Fibroblast of skin of left quadriceps (primary cell): ENCODE measurements at regions not wholly inside any gene's neighbourhood (a gene's known extent, or its start where the extent isn't known, plus 50 kb on each side); places are given as distances from the start of the nearest gene placed in this dataset.
A peak's percentile ranks its signal among the peaks of the same experiment; 100 is the strongest.

Experiments used
- DNase-seq, 2 experiments: peaks; one replicate each; pipeline ENCODE4 v3.0.0-alpha.2; 2013; ENCODE audit warnings: low read depth in 2 of 2

DNA sequence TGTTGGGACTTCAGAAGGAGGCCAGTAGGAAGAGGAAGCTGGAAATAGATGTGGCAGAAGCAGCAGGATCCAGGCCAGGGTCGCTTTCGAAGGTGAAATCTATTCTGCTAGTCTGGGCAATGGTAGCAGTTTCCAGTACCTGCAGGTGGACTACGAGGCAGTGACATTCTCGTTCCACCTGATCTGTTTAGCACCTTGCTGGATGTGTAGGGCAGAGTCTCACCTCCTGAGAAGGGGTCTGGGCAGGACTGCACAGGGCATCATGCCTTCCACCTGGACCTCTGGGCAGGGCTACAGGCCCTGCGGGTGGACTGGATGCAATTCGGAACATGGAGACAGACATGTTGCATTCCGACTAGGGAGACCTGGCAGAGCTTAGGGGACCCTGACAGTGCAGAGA, 254.8 kb upstream of the ZNF32 start:
- no peak for DNase-seq

DNA sequence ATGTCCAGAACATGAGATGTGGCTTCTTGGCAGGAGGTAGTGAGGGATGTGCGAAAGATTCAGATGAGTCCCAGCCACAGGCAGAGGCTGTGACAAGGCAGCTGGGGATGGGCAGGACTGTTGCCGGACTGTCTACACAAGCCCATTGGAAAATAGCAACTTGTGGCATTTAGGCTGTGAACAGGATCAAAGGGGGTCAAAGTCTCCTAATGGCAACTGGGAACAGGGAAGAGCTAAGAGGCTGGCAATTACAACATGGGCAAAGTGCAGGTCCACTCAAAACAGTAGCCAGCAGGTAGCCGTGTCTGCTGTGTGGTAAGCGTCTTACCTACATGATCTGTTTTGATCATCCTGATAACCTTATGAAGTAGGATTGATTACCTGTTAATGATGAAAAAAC, 254.2 kb upstream of the ZNF32 start:
- DNase-seq: no peak

DNA sequence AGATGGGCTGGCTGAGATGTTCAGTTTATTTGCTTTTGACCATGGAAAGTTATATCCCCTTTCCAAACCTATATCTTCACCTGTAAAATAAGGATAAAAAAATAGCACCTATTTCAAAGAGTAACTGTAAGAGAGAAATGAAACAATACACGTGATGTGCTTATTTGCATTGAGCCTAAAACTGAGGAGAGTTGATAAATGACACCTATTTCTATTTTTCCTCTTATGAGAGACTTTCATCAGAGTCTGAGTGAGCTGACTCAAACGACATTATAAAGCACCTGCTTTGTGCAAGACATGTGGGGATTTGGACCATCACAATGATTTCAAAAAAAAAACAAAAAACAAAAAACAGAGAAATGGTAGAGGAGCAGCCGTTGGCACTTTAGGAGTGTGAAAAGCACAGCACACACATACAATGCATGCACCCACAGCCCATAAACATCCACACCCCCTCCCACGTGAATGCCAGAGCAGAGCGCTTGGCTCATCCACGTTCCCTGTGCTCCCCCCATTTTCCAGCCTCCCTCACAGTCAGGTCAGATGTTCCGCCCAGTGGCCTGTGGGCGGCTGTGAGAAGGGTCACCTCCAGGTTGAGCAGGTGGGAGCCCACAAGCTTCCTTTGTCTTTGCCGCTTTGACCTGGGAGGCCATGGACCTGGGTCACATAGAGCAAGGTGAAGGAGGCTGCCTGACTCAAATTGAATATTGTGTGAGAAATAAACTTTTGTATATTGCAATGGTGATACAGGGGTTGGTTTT, 253.2 kb upstream of the ZNF32 start:
- DNase-seq: no peak

DNA sequence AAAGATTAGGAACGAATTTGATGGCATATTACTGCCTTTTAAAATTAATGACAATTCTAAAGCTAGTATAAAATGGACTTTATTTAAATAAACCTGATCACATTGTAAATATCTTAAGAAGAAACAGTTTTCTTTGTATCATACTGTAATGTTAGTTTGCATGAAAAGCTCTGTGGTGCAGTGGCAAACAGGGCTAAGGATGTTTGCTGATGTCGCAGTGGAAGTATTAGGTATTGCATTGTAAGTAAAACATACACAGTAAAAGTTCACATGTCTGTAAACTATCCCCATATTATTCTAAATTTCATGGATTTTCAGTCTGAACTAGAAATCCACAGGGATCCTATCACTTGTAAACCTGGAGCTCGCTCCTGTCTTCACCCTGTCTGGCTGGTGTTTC, 252.6 kb upstream of the ZNF32 start:
- DNase-seq: no peak

DNA sequence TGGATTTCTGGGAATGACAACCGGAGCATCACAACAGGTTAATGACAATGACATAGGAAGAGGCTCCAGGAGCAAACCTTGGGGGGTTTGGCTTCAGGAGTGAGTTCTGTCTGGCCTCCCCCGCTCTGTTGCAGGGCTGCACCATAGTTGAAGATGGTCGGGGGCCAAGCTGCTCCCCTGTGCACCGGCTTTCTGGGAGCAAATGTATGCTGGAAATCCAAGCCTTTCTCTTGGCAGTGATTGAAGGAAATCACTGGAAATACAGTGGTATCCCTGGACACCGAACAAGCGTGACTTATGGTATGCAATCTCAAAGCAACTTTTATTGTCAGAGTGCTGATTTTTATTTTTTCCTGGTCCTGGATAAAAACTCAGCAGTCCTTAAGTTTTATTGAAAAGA, 251.9 kb upstream of the ZNF32 start:
- no peak for DNase-seq

DNA sequence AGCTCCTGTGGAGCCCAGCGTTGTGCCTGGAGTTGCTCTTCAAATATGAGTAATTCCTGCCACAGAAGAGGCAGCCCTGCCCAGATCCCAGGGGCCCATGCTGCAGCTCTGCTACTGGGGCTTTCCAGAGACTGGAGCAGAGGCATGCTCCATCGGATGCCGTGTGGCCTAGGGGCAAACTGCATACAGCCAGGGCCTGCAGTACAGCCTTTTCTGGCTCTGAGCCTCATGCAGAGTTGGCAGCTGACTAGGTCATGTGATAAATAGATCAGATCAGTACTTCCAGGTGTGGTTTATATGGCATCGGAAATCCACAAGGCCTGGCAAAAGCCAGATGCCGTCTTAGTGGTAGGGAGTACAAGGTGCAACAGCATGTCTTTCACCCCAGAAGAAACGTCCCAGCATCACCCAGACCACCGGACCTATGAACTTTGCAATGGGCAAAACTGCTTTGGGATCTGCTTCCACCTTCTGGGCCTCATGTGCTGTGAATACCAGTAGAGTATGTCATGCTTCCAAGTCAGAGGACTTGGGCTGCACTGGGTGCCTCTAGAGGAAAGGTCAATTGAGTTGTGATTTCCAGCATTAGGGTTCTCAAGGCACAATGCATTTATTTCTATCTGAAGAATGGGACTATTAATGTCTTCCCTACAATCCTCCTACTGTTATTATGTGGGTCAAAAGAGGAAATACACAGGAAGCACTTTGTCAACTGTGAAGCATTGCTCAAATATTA, 250.7 kb upstream of the ZNF32 start:
- no peak for DNase-seq

DNA sequence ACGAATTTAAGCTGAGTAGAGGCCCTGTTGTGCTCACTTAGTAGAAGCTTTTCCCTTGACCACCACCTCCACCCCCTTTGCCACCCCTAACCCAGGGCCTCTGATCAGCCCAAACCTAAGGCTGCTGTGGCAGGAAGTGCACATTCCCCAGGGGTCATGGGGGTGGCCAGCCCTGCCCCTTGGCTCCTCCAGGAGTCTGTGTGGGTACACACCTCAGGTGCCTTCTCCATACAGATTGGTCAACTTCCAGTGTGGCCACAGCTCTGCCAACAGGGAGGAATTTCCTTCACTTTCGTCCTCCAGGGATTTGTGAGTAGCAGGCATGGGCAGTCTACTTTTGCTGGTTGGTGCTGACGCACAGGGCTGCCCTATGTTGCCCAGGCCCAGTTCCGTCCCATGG, 249.9 kb upstream of the ZNF32 start:
- no peak for DNase-seq

DNA sequence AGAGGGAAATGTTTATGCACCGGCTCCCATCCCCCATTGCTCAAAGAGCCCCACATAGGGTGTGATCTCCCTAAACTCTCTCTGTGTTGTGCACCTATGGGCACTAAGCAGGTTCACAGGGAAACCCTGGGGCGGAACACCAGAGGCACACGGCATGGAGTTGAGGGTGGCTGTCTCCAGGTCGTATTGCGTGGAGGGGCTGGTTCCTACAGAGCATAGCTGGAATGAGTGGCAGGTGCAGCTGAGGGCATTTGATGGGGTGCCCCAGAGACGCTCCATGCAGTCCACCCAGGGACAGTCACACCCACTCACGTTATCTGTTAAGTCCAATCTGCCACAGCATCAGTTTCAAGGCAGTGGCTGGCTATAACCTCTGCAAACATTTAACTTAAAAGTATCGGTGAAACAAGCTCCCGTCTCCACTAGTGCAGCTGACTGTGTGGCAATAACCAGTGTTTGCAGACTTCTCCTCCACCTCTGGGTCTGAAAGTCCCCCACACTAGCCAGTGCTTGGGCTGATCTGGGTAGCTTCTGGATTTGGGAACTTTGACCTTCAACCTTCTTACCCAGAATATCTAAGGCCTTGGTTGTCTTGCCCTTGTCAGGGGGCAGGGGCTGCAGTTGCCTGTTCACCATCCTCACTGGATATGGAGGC, 249.2 kb upstream of the ZNF32 start:
- DNase-seq: no peak

DNA sequence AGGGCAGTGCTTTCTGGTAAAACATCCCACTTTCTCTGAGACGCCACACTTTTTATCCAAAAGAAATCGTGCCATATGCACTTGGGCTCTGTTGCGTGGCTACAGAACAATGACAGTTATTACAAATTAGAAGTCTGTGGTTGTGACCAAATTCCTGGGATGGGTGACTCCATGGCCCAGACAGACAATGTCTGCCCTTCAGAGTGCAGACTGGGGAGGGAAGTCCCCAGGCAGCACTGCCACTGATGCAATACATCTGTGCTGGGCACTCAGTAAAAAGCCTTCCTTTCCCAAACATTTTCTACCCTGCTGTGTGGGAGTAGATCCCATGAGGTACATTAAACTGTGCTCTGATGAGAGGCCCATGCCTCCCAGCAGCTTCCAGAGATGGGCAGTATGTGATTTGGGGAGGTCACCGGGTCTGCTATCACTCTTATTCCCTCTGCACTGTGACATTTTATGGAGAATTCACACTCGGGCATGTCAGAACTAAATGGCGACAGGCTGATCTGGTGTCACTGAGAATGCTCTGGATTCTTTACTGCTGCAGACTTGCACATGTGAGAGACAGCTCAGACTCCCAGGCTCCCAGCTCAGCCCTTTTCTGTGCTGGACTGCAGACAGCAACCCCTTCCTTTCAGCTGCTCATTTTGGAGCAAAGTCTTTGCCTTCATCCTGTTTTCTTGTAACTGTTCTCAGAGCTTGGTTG, 243.5 kb upstream of the ZNF32 start:
- peak; percentile 34 to 42 for DNase-seq

DNA sequence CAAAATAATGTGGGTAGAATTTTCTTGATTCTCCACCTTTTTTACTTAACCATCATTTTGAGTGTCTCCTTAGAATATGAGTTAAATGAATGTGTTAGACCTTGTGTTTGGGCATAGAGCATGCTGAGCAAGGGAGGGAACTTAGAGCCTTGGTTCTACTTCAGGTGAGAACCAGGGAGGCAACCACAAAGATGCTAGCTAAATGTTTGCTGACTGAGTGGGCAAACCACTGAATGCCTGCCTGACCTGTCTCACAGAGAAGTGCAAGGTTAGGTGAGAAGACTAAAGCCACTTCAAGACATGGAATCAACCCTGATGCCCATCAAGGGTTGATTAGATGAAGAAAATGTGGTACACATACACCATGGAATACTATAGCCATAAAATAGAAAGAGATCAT, 242.6 kb upstream of the ZNF32 start:
- no peak for DNase-seq

DNA sequence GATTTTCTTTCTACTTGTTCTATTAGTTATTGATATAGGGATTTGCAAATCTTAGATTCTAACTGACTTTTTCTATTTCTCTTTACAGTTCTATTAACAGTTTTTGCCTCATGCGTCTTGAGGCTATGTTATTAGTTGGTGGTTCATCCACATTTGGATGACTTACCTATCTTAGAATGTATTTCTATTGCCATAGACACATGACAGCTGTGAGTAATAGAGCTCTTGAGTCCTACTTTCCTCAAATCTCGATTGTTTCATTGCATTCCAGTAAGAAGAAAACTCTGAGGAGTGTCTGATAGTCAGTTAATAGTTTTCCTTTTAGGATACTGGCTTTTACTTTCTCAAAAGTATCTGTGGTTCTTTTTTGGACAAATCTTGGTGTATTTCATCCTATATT, 241.4 kb upstream of the ZNF32 start:
- DNase-seq: peak; percentile 65 to 72

DNA sequence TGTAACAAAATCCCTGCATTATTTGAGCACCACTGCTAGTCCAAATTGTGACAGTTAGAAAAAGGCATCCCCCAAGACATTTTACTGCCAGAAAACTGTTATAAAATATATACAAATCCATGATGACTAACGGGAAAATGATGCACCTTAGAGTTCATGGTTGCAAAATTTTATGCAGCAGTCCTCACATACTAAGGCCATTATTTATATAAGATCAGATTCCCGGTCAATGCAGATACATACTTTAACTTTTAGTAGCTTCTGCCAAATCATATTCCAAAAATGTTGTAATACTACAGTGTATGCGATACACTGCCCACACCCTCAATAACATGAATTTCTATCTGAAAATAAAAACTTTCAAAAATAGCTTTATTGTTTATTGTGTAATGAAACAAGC, 239.9 kb upstream of the ZNF32 start:
- peak; percentile 96 for DNase-seq

DNA sequence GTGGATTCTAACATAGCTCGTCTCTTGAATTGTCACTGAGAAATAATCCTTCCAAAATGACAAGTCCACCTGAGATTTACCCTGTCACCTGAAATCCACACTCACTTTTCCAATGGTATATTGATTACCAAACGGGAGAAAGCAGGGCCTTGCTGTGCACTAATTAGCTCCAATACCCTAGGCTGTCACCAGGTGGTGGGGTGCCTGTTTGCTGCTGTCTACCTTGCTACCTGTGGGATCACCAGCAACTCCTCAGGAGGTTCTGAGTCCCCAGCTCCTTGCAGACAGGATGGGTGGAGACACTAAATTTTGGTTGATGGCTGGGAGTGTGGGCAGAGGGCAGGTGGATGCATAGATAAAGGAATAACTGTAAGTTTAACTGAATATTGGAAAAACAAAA, 237.2 kb upstream of the ZNF32 start:
- DNase-seq: no peak

DNA sequence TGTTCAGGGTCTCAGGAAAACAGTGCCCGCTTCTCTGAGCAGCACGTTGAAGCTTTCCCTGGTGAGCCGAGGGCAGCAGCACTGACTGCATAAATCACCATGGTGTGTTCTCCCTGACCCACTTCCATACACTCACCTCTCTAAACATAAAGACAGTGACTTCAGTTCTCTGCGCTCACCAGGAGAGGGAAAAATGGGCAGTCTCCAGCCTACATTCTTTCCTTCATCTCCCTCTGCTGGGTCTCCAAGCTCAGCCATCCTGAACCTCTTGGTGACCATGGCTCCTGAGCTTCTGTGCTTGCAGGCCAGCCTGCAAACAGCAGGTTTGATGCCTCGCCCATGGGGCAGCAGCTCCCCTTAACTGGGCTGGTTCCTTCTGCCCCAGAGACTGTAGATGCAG, 236.6 kb upstream of the ZNF32 start:
- DNase-seq: no peak

DNA sequence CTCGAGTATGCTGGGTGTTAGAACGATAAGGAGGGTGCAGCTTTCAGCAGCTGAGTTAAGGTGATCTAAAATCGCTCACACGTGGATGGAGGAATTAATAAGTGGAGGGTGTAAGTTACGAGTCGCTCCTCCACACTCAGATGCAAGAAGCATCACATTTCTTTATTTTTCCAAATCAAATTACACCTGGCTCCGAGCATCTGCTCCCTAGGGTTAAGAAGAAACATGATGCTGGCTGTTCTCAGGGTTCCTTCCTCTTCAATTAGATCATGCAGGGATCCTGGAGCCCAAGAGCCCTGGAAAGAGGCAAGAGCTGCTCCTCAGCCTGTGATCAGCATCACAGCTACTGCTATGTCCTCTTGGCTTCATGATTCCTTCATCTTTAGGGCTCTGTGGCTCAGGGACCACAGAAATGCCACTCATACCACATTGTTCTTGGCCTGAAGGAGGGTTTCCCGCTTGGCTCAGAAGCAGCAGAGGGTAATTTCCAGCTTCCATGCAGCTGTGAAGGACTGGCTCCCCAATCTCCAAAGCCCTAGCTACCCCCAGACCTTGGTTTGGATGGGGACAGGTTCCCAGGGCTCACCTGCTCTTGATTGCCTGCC, 235.9 kb upstream of the ZNF32 start:
- DNase-seq: no peak

DNA sequence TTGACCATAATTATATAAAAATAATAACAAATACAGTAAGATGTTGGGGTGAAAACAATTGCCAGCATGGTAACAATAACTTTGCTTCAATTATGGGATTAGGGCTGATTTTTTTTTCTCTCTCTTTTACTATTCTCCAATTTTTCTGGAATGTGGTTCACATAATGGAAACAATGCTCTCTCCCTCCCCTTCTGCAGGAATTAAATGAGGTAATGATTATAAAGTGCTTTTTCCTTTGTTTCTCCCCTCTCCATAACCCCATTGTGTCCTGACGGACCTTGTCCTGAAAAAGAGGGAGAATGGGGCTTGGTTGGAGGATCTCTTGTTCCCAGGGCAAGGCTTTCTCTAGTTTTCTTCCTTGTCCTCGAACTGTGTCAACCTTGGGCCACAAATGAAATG, 234.0 kb upstream of the ZNF32 start:
- DNase-seq: no peak

DNA sequence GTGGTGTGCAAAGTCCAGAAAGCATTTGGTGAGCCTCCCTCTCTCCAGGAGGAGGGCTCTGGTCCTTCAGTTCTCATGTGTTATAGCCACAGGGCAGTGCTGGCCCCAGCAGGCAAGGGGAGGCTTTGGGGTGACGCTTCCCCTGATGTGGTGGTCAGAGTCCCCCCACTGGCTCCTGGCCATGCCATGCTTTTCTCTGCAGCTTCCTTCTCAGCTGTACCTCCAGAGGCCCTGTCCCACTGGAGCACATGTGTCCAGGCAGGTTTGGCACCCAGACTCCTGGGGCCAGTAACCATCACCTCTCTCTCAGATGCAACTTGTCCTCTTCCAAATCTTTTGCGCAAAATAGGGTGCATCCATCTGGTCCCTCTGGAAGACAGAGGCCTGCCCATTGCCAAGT, 233.0 kb upstream of the ZNF32 start:
- no peak for DNase-seq

DNA sequence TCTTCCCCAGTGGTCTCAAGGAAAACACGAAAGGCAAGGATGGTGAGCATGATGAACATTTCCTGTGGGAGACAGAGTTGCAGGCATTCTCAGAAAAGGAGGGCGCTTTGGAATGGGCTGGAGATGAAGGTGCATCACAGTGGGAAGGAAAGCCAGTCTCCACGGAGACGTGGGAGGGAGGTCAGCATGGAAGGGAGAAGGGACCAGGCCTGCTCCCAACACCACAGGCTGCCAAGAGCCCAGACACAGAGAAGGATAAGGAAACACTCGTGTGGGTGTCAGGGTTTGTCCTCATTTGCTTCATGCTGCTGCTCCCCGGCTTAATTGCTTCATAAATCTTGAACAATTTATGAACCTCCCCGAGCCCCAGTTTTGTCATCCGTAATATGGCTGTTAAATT, 231.5 kb upstream of the ZNF32 start:
- DNase-seq: no peak

DNA sequence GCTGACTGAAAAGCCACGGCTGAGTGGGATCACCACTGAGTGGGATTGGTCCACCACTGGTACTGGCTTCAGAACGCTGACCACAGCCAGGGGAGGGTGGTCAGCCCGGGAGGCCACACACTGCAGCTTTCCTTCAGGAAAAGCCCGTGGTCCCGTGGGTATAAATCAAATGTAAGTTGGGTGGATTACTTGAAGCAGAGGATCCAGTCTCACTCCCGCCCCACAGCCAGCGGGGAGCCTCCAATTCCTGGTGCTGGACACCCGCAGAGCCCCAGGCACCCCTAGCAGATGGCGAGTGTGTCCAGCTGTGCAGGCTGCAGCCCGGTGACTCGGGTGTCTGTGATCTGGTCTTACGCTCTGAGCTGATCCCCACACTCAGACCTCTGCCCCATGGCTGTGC, 231.1 kb upstream of the ZNF32 start:
- no peak for DNase-seq

DNA sequence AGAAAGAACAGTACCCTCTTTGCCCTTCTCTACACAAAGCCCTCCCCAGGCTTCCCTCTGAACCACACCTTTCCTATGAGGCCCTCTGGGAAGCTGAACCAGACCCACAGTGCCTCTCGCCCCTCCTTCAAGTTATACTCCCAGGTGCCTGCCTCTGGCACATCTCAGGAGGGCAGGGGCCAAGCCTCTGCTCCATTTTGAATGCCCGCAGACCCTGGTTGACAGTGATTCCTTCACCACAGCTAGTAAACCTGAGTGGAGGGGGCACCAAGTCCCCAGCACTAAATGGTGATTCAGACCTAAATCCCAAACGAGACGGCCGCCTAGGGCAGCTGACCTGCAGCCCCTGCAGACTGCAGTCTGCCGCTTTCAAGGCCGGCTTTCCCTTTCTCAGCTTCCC, 230.5 kb upstream of the ZNF32 start:
- no peak for DNase-seq

DNA sequence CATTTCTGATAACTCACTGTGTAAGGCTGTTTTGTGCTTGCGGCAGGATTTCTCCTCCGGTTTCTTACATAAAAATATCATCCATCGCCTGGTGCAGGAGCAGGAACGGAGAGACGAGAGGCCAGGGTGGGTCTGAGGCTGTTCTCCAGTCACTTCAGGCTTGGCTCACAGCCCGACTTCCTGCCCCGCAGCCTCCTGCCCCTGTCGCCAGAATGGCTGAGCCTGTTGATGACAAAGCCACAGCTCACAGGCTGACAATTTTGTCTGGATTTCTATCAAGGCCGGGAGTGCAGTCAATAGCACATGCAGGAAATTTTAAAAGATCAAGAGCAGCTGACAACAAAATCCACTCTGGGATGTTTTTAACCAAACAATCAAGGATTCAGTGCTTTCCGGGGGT, 229.7 kb upstream of the ZNF32 start:
- no peak for DNase-seq

DNA sequence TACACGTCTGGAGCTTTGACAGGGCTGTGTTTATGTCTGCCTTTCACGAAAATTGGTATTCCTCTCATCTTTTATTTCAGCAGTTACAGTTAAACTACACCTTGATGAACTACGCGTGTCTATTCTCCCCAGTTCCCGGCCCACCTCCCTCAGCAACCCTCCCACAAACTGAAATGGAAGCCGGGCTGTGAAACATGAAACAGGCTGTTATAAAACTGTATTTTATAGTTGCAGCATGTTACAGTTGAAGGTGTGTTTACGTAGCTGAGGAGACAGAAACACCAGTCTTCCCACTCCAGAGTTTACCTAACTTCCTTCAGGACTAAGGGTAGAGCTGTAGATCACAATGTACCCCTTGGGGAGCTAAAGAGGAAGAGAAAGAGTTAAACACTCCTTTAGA, 228.3 kb upstream of the ZNF32 start:
- DNase-seq: no peak
